HG03045 (cell line): ENCODE measurements at regions not wholly inside any gene's neighbourhood (a gene's known extent, or its start where the extent isn't known, plus 50 kb on each side); places are given as distances from the start of the nearest gene placed in this dataset.
"Not testable (repeated sequence)": the region's sequence is repeated elsewhere in the genome, so short reads cannot be mapped to it uniquely, and the experiment has no call there.

ENCODE experiments used
- ATAC-seq: cut with Tn5 transposase; IDR thresholded peaks from one replicate; pipeline ENCODE4 v1.9.1; 2021; ENCODE audit warnings: mild to moderate bottlenecking, moderate library complexity; ENCODE audit not compliant: unreplicated experiment

DNA sequence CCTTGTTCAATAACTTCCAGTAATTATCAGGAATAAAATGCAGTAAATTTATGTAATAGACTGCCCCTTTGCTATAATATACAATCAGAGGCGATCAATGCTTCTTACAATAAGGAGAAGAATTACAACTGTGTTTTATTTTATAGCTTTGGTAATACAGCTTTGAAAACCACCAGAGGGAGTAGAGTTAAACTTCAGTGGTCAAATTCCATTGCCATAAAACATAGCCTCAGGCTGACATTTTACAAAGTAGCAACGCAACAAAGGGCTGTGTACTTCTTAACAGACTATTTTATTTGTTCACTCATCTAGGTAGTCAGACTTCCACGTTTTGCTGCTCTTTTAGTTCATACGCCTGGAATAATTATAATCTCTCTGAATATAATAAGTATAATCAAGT lies 58.5 kb downstream of the TEX13C start:
- no peak for ATAC-seq

- no peak for ATAC-seq
Measured at GRCh38 chrX:125378770-125379169, 59.1 kb downstream of the TEX13C start.

- no peak for ATAC-seq
Measured at GRCh38 chrX:125382148-125382628, 62.5 kb downstream of the TEX13C start.

- no peak for ATAC-seq
Measured at GRCh38 chrX:125382889-125383288, 63.2 kb downstream of the TEX13C start.

DNA sequence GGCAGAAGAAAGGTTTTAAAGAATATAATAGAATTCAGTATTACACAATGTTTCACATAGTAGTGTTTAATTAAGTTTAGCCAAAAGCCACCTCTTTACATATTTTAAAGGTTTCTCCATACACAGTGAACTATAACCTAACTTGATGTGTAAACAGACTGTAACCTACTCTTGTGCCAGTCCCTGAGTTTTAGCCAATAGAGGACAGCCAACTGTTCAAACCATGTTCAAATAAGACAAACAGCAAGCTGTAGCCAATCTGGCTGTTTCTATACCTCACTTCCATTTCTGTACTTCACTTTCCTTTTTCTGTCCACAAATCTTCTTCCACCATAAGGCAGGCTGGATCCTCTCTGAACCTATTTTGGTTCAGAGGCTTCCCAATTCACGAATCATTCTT lies 65.2 kb downstream of the TEX13C start:
- no peak for ATAC-seq

DNA sequence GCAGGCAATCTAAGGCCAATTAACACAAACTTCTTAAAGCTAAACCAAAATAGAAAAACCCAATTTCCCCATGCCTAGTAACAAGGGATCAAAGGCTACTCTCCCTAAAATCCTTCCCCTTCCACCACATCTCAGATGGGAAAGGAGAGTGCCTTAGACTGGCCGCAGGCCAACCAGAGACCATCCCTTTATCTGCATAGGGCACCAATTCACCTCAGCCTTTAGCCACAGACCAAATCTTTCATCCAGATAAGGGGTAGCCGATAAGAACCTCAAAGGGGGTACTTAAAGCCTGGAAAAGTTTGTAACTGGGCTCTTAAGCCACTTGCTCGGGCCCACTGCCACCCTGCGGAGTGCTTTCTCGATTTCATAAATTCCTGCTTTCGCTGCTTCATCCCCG lies 68.3 kb downstream of the TEX13C start:
- no peak for ATAC-seq

GRCh38 chrX:125394449-125394848 lies 74.8 kb downstream of the TEX13C start:
- ATAC-seq, result no peak

- no peak for ATAC-seq
Measured at GRCh38 chrX:125395626-125396025, 76.0 kb downstream of the TEX13C start.

- ATAC-seq, result no peak
Measured at GRCh38 chrX:125398959-125399440, 79.3 kb downstream of the TEX13C start.

DNA sequence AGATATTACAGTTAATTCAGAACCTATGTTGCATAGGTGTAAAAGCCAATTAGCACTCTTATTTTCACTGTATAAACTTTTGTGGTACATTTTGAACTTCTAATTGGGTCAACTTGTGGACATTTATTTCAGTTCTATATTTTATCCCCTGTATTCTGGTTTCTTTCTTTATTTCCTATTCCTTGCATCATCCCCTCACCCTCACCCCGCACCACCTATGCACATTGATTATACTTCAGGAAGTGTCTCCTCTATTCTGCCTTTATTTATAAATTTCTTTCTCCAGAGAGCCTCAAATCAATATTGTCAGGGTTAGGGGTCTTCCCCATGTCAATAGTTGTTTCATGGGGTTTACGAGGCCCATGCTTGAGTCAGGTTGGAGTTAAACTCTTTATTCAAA lies 83.1 kb downstream of the TEX13C start:
- ATAC-seq, result no peak

DNA sequence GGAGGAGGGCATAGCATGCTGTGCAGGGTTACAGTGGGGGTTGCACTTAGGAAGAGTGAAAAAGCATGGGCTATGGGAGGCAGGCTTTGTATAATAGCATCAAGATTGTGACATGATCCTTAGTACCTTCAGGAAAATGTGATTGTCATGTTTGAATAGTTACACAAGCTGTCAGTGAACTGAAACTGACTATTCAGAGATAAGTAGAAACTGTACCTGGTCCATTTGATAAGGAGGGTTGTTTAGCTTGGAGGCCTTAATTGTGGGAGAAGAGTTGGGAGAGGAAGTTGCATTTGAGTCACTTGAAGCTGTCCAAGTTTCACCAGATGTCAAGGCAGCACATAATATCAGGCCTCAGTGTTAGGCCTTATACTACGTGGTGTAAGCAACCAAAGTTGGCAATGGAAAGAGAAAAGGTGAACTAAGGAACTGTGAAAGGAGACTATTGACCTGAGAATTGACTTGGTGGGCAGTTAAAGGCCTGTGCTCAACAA lies 85.0 kb downstream of the TEX13C start:
- ATAC-seq, result no peak

GRCh38 chrX:125405339-125405738 lies 85.7 kb downstream of the TEX13C start:
- ATAC-seq, result no peak

DNA sequence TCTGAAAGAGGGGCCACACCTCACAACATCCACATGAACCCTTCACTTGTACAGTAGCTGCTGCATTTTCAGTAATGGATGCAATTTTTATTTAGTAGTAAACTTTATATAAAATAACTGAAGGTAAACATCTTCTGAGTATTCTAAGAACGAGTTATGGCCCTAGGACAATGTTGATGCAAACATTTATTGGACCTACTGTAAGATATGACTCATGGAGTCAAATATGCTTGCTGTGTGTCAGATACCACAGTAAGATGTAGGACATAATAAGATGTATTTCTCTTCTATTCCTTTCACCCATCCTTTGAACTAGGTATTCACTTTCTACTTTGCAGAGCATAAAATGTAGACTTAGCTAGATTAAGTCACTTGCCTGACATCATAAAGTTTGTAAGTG lies 87.6 kb downstream of the TEX13C start:
- no peak for ATAC-seq

- ATAC-seq, result no peak
Measured at GRCh38 chrX:125420809-125421208, 101.1 kb downstream of the TEX13C start.

DNA sequence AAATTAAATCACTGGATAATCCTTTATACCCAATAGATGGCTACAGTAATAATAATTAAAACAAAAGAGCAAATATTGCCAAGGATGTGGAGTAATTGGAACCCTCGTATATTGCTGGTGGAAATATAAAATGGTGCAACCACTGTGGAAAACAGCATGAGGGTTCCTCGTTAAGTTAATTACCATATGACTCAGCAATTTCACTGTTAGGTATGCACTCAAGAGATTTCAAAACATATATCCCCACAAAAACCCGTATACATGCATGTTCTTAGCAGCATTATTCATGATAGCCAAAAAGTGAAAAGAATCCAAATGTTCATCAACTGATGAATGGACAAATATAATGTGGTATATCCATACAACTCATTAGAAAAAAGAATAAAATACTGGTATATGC lies 103.3 kb downstream of the TEX13C start:
- no peak for ATAC-seq

DNA sequence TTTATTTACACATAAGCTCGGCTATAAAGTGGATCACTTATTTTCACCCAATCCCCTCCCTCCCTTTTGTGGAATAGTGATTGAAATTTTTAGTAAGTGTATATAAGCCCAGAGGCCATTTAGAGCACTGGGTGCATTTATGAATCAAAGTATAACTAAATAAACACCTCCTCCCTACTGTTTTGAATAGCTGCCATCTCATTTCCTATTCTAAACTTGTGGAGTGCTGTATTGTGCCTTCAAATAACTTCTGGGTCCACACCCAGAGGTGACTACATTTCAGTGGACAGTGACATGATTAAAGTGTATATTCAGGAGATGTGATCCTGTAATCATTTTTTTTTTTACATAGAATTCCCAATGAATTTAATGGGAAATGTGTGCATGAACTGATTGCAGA lies 104.9 kb downstream of the TEX13C start:
- ATAC-seq, result no peak

- ATAC-seq, result no peak
Measured at GRCh38 chrX:125436855-125437254, 117.2 kb downstream of the TEX13C start.

- no peak for ATAC-seq
Measured at GRCh38 chrX:125439194-125439849, 119.7 kb downstream of the TEX13C start.

DNA sequence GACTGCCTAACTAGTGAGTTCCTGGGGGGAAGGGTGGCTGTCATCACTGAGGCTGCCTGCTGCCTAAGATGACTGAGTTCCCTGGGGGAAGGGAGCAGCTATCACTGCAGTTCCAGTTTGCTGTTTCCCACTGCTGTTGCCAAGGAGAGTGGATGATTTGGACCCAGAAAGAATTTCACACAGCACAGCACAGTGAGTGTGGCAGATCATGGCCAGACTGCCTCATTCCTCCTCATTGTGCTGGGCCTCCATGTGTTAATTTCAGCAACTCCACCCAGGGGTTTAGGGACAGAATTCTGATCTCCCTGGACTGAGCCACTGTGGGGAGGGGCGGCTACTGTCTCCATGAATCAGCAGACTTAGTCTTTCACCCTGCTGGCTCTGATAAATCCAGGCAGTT lies 125.0 kb downstream of the TEX13C start:
- no peak for ATAC-seq

- ATAC-seq, result no peak
Measured at GRCh38 chrX:125475482-125475881, 155.8 kb downstream of the TEX13C start.

- no peak for ATAC-seq
Measured at GRCh38 chrX:125492439-125492838, 172.8 kb downstream of the TEX13C start.

DNA sequence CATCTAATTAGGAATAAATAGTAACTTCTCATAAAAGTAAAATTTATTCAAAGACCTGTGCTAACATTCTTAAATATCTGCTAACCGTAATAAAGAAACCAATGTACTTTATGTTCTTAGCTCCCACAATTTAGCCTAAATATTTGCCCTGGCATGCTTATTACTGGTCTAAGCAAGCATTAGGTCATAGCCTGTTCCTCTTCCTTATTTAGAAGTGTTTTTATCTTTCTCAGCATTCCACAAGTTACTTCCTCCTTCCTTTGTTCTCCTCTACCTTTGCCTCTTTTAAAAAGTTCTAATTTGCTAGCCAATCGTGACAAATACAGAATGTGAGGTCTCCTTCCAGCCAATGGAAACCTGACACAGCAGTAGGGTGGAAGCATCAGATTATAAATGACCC lies 173.3 kb downstream of the TEX13C start:
- not testable (repeated sequence) for ATAC-seq

DNA sequence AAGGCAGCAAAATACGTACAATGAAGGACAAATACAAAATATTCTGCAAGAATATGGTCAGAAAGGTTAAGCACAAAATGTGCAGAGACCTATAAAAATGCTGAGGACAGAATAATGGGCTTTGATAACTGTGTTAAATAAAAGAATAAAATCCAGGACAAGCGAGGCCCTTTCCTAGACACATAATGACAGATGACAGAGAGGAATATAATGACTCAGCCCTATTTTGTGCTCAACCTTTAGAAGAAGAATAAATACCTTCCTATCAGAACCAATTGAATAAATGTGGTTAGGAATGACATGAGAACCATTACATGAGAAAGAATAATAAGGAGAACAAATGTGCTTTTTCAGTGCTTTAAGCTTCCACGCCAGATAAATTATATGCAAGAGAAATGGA lies 178.0 kb downstream of the TEX13C start:
- no peak for ATAC-seq
